HCT116 (cell line): ENCODE measurements at regions not wholly inside any gene's neighbourhood (a gene's known extent, or its start where the extent isn't known, plus 50 kb on each side); places are given as distances from the start of the nearest gene placed in this dataset.

Source experiments
- ATAC-seq: fragments of 200-7000 bp; cut with Tn5 transposase; 2 replicates; pipeline ENCODE4 v1.9.1; 2020; ENCODE audit warnings: mild to moderate bottlenecking, moderate library complexity
- BruUV-seq: library from RNA; stranded (reverse); fragments of 400-500 nt; replicated peaks from 2 replicates; lab custom pipeline; 2021; lab: Mats Ljungman, UMichigan
- CTCF ChIA-PET: fragments of 300-600 bp; sonication (Branson Sonifier 250); formaldehyde crosslinking; loops from one replicate; lab custom pipeline; 2021; ENCODE audit warnings: antibody characterized with exemption; lab: Charles Lee
- POLR2A ChIA-PET: fragments of 300-600, 350-600 bp; sonication (Branson Sonifier 250); formaldehyde crosslinking; loops from one replicate; lab custom pipeline; 2021; ENCODE audit warnings: antibody characterized with exemption; lab: Charles Lee
- RAD21 ChIA-PET, 2 experiments: fragments of 300-600 bp; sonication (Branson Sonifier 250); formaldehyde crosslinking; loops; one replicate each; lab custom pipeline; 2023; ENCODE audit warnings: low total read pairs in 2 of 2; ENCODE audit not compliant: uncharacterized antibody in 2 of 2, unreplicated experiment in 2 of 2, low non-redundant PET in 1 of 2; lab: Charles Lee
- DNase-seq: peaks from one replicate; pipeline ENCODE4 v3.0.0-alpha.2; 2010; ENCODE audit warnings: low read depth, low spot score
- H2AFZ ChIP-seq: fragments of 200-600 bp; shearing (Covaris generic), sonication (generic); 2 replicates; pipeline ENCODE4 v1.6.1; 2017; ENCODE audit warnings: low read depth, mixed run types, mixed read lengths, antibody characterized with exemption, low read length; ENCODE audit not compliant: poor library complexity, severe bottlenecking
- H3K27ac ChIP-seq: 2 replicates; pipeline ENCODE4 v1.5.1; 2012; ENCODE audit warnings: low read depth, low read length
- H3K27me3 ChIP-seq: fragments of 200-600 bp; sonication (generic); 2 replicates; pipeline ENCODE4 v1.6.1; 2016; ENCODE audit warnings: mixed run types, low read length, mixed read lengths; ENCODE audit not compliant: insufficient read depth
- H3K36me3 ChIP-seq, 2 experiments: fragments of 200-500 bp in 1 of 2; fragments of 200-600 bp in 1 of 2; sonication (Bioruptor generic) in 1 of 2; sonication (generic) in 1 of 2; 2 replicates each; pipeline versions ENCODE4 v1.5.1 to v1.6.1; 2014 to 2016; ENCODE audit warnings: low read length in 2 of 2, inconsistent platforms in 1 of 2, mixed read lengths in 1 of 2, mixed run types in 1 of 2; ENCODE audit not compliant: insufficient read depth in 2 of 2, control insufficient read depth in 1 of 2
- H3K4me1 ChIP-seq, 2 experiments: fragments of 200-600 bp in 1 of 2; sonication (generic) in 1 of 2; 2 replicates each; pipeline versions ENCODE4 v1.5.1 to v1.6.1; 2012 to 2017; ENCODE audit warnings: low read length in 2 of 2, inconsistent platforms in 1 of 2, mild to moderate bottlenecking in 1 of 2, mixed read lengths in 1 of 2, mixed run types in 1 of 2, moderate library complexity in 1 of 2; ENCODE audit not compliant: insufficient read depth in 2 of 2, control insufficient read depth in 1 of 2
- H3K4me2 ChIP-seq: fragments of 200-600 bp; sonication (generic); 2 replicates; pipeline ENCODE4 v1.6.1; 2017; ENCODE audit warnings: mixed run types, low read length, mixed read lengths
- H3K4me3 ChIP-seq, 2 experiments: fragments of 200-600 bp in 1 of 2; sonication (generic) in 1 of 2; replicated peaks in 1 of 2; 2 replicates each; pipeline ENCODE4 v1.5.1; 2011 to 2016; ENCODE audit warnings: low read length in 2 of 2, control low read depth in 1 of 2, low read depth in 1 of 2, mild to moderate bottlenecking in 1 of 2, mixed read lengths in 1 of 2, mixed run types in 1 of 2
- H3K79me2 ChIP-seq: fragments of 200-600 bp; sonication (generic); 2 replicates; pipeline ENCODE4 v1.6.1; 2017; ENCODE audit warnings: mild to moderate bottlenecking, mixed run types, low read length, moderate library complexity, mixed read lengths; ENCODE audit not compliant: insufficient read depth
- H3K9ac ChIP-seq: fragments of 200-600 bp; sonication (generic); 2 replicates; pipeline ENCODE4 v1.6.1; 2016; ENCODE audit warnings: low read length, mixed read lengths
- H3K9me2 ChIP-seq: fragments of 200-600 bp; sonication (generic), shearing (Covaris generic); 2 replicates; pipeline ENCODE4 v1.6.1; 2017; ENCODE audit warnings: mixed run types, mild to moderate bottlenecking, moderate library complexity; ENCODE audit not compliant: insufficient read depth
- H3K9me3 ChIP-seq, 2 experiments: fragments of 200-500 bp in 1 of 2; fragments of 200-600 bp in 1 of 2; sonication (Bioruptor generic) in 1 of 2; sonication (generic) in 1 of 2; 2 replicates each; pipeline ENCODE4 v1.6.1; 2014 to 2017; ENCODE audit warnings: low read length in 2 of 2, mixed read lengths in 2 of 2, inconsistent platforms in 1 of 2, low read depth in 1 of 2, mild to moderate bottlenecking in 1 of 2, mixed run types in 1 of 2, moderate library complexity in 1 of 2; ENCODE audit not compliant: control insufficient read depth in 1 of 2, insufficient read depth in 1 of 2
- H4K20me1 ChIP-seq: fragments of 200-600 bp; sonication (generic), shearing (Covaris generic); 2 replicates; pipeline ENCODE4 v1.6.1; 2017; ENCODE audit warnings: mixed run types, mild to moderate bottlenecking, moderate library complexity; ENCODE audit not compliant: insufficient read depth
- ATF3 ChIP-seq: IDR thresholded peaks from 2 replicates; pipeline ENCODE4 v1.6.1; 2012
- CBX3 ChIP-seq: IDR thresholded peaks from 2 replicates; pipeline ENCODE4 v1.6.1; 2012; ENCODE audit warnings: low read depth
- CEBPB ChIP-seq: IDR thresholded peaks from 2 replicates; pipeline ENCODE4 v1.6.1; 2012; ENCODE audit warnings: low read depth
- EGR1 ChIP-seq: IDR thresholded peaks from 2 replicates; pipeline ENCODE4 v1.6.1; 2012; ENCODE audit warnings: low read depth
- ELF1 ChIP-seq: IDR thresholded peaks from 2 replicates; pipeline ENCODE4 v1.6.1; 2012; ENCODE audit warnings: low read depth, borderline replicate concordance
- EZH2 ChIP-seq: fragments of 200-600 bp; sonication (generic); IDR thresholded peaks from 2 replicates; pipeline ENCODE4 v1.6.1; 2017; ENCODE audit warnings: antibody characterized with exemption, mixed run types
- FOSL1 ChIP-seq: IDR thresholded peaks from 2 replicates; pipeline ENCODE4 v1.6.1; 2012; ENCODE audit warnings: low read depth
- JUND ChIP-seq: IDR thresholded peaks from 2 replicates; pipeline ENCODE4 v1.6.1; 2012
- POLR2A ChIP-seq: IDR thresholded peaks from 2 replicates; pipeline ENCODE4 v1.7.0; 2011; ENCODE audit warnings: borderline replicate concordance; ENCODE audit not compliant: insufficient read depth, insufficient read length; ENCODE audit errors: extremely low read depth
- POLR2AphosphoS5 ChIP-seq: IDR thresholded peaks from 2 replicates; pipeline ENCODE4 v1.6.1; 2011; ENCODE audit warnings: mild to moderate bottlenecking, low read depth, low read length, moderate library complexity
- REST ChIP-seq: IDR thresholded peaks from 2 replicates; pipeline ENCODE4 v1.6.1; 2012; ENCODE audit warnings: low read depth
- SIN3A ChIP-seq: IDR thresholded peaks from 2 replicates; pipeline ENCODE4 v1.6.1; 2012; ENCODE audit warnings: low read depth
- SP1 ChIP-seq: IDR thresholded peaks from 2 replicates; pipeline ENCODE4 v1.6.1; 2012; ENCODE audit warnings: low read depth
- SRF ChIP-seq: IDR thresholded peaks from 2 replicates; pipeline ENCODE4 v1.6.1; 2012; ENCODE audit warnings: low read depth
- TCF7L2 ChIP-seq: IDR thresholded peaks from 2 replicates; pipeline ENCODE4 v1.7.0; 2011; ENCODE audit warnings: borderline replicate concordance, inconsistent platforms; ENCODE audit not compliant: insufficient read depth, insufficient read length; ENCODE audit errors: extremely low read depth
- YY1 ChIP-seq: IDR thresholded peaks from 2 replicates; pipeline ENCODE4 v1.6.1; 2011; ENCODE audit warnings: low read length, low read depth, moderate library complexity, mild to moderate bottlenecking; ENCODE audit not compliant: insufficient replicate concordance; ENCODE audit errors: extremely low read depth
- ZBTB33 ChIP-seq: IDR thresholded peaks from 2 replicates; pipeline ENCODE4 v1.6.1; 2011; ENCODE audit warnings: mild to moderate bottlenecking, low read length, moderate library complexity; ENCODE audit not compliant: insufficient replicate concordance; ENCODE audit errors: extremely low read depth
- ZNF274 ChIP-seq: fragments of 200-500 bp; sonication (Bioruptor generic); IDR thresholded peaks from 2 replicates; pipeline ENCODE4 v1.6.1; 2014; ENCODE audit warnings: mild to moderate bottlenecking, low read depth, low read length, inconsistent platforms
- intact Hi-C: fragments of 100-400 bp; cut with micrococcal nuclease; formaldehyde crosslinking; loops from 2 replicates; pipeline ENCODE4 v1.10.0; 2022
- TF ChIP-seq, protein P1 (sequence below): IDR thresholded peaks from 2 replicates; pipeline ENCODE4 v1.6.1; 2012

- TF ChIP-seq JUND (no peak), ZBTB33 (no peak), EGR1 (no peak), CBX3 (no peak), POLR2A (no peak)
Observed at GRCh38 chr13:99689955-99690354, 188.7 kb downstream of the TM9SF2 start (continued).

- no peak overlapping the region for H3K4me2 ChIP-seq
- H2AFZ ChIP-seq = no peak overlapping the region
- H3K9me3 ChIP-seq = no peaks in the 10 kb centered on the region
- no peaks in the 10 kb centered on the region for H3K27me3 ChIP-seq
- H4K20me1 ChIP-seq = no peaks in the 10 kb centered on the region
- ATAC-seq (no peak), DNase-seq (no peak)
- no TSS peak for BruUV-seq
- intact Hi-C loops = no loop called here
- ChIA-PET POLR2A (no interaction called here), RAD21 (no interaction called here), CTCF (no interaction called here)
- no peaks in the 10 kb centered on the region for H3K36me3 ChIP-seq
- no peak overlapping the region for H3K4me3 ChIP-seq
- no peak overlapping the region for H3K27ac ChIP-seq
- peaks cover 6 to 20% of the 10 kb centered on the region in 2 experiments; a peak in 2 of 4 replicates for H3K4me1 ChIP-seq
- no peaks in the 10 kb centered on the region for H3K79me2 ChIP-seq
- no peak overlapping the region for H3K9ac ChIP-seq
- H3K9me2 ChIP-seq = no peaks in the 10 kb centered on the region
- TF ChIP-seq TCF7L2 (no peak), ELF1 (no peak), JUND (no peak), POLR2A (no peak), CEBPB (no peak), FOSL1 (no peak), SIN3A (no peak), ZBTB33 (no peak), ZNF274 (no peak), SP1 (no peak), SRF (no peak), EZH2 (no peak), ATF3 (no peak), EGR1 (no peak), POLR2AphosphoS5 (no peak), YY1 (no peak), REST (no peak)
- TF ChIP-seq, protein P1, sequence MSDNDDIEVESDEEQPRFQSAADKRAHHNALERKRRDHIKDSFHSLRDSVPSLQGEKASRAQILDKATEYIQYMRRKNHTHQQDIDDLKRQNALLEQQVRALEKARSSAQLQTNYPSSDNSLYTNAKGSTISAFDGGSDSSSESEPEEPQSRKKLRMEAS = no peak
Observed at GRCh38 chr13:99688776-99689175, 187.5 kb downstream of the TM9SF2 start.
